ENCODE measurements at regions not wholly inside any gene's neighbourhood (a gene's known extent, or its start where the extent isn't known, plus 50 kb on each side); places are given as distances from the start of the nearest gene placed in this dataset.
"Not testable (repeated sequence)": the region's sequence is repeated elsewhere in the genome, so short reads cannot be mapped to it uniquely, and the experiment has no call there.

DNA sequence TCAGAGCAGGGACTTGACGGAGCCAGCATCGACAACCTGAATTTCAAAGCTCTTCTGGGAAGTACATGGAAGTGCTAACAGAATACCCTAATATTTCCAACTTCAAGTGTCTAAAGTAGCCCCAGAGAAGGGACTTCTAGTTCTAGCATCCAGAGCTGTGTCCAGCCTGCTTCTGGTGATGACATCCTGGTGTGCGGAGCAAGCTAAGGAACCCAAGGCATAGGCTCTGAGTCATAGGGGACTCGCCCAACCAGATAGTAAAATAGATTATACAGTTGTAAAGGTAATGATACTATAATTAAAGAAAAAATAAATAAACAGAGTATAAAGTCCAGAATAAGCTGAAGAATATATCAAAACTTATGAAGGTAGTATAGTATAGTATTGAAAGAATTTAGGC is 108.1 kb upstream of the SERPINE2 start:
- peak; percentile 88 for DNase-seq (ENCODE audit: low read depth)

DNA sequence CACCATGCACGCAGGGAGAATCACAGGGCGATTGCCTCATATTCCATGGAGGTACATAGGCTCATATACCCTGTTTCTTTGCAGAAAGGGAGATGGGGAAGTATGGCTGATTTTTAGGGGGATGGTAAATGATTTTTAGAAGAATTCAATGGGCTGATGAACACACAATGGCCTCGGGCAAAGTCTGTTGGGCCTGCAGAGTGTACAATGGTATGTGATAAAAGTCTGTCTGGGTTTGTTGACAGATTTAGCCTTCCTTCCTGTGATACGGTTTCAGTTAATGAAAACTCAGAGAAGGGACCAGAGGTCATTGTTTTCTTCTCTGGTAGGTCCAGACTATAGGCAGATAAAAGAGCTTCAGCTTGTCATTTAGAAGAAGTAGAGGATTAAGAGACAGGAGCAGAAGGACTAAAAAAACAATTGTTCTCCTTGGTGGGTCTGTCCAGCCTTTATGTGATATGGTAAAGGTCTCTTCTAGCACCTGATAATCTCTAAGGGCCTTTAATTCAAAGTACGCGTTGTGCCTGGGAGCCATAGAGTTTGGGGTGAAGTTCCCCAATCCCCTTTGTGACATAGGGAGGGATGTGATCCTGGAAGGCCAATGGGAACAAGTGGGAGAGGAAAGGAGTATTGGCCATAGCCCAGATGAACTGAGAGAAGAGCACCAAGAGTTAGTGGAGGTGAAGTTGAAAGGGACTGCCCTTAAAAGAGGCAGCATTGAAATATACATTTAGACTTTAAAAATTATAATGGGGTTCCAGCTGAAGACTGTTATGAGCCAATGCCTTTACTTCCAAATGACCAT is 107.5 kb upstream of the SERPINE2 start:
- peak; percentile 74 for DNase-seq (ENCODE audit: low read depth)

DNA sequence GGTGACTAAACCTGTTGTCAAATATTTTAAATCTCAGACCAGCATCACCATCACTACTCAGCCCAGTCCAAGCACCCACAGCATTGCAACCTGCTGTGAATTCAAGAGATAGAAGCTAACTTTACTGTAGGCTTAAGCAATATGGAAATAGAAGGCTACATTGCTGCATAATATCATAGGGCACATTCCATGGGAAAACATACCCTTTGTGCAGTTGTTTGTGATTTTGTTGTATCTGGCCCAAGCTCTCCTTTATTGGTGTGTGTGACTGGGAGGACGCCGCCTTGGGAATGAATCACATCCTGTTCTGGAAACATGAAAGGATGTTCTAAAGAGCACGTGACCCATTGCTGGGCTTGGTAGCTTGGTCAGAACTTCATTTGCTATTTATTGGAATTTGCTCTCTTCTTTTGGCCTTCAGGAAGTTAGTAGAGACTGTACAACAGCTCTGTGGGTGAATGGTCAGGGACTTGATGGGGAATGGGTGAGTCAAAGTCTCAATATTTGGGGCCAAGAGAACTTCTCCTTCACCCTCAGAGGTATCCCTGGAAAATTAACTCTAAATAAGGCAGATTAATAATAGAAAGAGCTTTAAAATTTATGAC is 106.8 kb upstream of the SERPINE2 start:
- DNase-seq (ENCODE audit: low read depth) = peak; percentile 95

DNA sequence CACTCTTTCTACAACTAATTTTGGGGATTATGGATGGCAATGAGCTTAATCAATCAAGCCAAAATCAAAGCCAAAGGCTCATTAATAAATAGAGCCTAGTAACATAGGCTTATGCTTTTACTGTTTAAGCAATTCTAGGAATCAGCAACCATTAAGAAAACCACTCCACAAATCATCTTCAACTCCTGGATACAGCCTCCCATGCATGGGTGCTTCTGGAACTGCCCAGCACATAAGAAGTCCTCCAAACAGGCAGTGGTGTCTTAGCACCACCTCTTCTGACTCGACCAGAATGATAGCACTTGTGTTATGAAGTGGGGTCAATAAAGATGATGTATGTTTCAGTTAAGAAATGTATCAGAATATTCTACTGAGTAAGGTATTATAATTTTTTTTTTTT is 104.4 kb upstream of the SERPINE2 start:
- no peak for DNase-seq (ENCODE audit: low read depth)

DNA sequence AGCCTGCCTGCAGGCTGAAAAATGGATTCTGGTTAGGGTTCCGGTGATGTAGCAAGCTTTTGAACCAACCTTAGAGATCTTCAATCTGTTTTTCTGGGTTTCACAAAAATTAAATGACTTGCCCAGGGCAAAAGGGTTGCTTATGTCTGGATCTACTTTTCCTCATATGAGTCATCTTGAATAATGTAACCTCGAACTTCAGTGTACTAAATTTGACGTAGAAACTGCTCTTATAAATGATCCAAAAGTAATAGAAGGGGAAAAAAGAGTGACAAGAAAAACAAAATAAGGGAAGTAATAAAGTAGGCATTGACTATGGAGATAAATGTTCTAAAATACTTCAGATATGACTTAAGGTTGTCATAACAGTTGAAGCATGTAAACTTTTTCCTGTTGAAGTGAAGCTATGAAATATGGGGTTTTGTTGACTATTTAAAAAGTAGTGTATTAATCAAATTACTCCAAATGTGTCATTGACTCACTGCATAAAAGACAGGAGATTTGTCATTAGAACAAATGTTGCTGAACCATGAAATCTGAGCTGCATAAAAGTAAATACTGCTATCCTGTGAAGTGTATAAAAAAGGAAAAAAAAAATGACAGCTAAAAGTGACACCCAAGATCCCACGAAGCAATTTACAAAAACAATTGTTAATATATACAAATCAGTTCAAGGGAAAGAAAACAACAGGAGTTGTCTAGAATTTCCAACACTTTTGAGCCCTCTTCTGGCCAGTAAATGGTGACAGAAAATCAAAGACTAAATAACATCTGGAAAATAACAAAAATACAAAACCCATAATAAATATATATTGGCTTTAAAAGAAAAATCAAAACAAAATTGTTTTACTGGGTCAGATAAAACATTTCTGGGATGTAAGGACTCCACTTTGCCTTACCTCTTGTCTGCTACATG is 103.6 kb upstream of the SERPINE2 start:
- DNase-seq (ENCODE audit: low read depth) = peak; percentile 88

DNA sequence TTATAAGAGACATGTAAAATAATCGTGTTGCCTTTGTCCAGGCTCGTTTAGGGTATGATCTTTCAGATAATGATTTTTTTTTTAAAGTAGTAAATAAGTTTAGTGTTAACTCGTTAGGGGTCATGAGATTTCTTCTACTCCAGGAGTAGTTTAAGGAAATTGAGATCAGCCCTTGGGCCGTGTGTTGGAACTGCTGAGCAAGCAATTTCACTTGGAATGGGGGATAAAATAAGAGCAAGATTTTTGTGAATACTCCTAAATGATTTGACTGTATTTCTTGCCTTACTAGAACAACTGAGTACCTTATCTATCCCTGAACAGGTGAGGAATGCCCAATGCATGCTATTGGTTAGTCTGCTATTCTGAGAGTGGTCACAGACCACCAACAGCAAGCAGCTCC is 102.2 kb upstream of the SERPINE2 start:
- DNase-seq (ENCODE audit: low read depth) = no peak

DNA sequence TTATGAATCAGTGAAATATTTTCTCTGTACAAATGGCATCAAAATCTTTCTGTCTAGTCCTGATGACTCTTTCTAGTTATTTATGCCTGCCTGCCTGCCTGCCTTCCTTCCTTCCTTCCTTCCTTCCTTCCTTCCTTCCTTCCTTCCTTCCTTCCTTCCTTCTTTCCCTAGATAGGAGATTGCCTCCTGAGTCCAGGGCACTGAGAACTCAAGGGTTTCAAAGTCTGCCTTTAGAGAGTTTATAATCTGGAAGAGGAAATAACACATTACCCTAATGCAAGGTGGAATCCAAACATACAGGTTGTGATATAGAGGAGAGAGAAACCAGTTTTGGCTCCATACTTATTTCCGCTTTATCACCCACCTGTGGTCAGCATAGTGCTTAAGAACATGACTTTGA is 98.1 kb upstream of the SERPINE2 start:
- no peak for DNase-seq (ENCODE audit: low read depth)

DNA sequence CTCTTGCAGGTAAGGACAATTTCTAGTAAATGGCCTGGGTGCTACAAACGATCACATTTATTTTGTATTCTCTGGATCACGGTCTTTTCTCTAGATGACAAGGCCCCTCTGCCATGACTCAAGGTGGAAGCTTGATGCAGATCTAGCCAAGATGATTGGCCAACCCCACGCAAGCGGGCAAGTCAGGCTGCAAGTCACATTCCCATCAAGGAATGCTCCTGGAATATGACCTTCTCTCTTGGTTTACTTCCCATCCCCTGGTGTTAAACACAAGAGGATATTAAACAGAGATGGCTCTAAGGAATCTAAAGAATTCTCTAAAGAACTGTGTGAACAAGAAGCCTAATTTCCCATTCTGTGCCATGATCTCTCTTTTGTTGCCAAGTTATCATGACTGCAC is 97.3 kb upstream of the SERPINE2 start:
- DNase-seq (ENCODE audit: low read depth) = no peak

DNA sequence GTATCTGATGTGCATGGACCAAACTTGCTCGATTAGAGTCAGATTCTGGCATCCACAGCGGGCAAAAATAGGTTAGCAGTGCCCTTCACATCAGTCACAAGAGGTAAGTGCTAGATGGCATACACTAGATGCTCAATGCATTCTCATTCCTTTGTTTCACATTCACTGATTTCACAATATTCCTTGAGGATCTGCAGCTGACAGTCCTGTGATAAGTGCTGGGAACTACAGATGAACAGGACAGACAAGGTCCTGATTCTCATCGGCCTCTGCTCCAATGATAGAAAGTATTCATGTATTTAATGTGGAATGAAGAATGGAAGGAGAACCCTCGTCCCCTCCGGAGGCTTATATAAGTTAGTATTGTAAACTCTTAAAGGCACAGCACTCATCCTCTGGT is 96.8 kb upstream of the SERPINE2 start:
- DNase-seq (ENCODE audit: low read depth) = no peak

DNA sequence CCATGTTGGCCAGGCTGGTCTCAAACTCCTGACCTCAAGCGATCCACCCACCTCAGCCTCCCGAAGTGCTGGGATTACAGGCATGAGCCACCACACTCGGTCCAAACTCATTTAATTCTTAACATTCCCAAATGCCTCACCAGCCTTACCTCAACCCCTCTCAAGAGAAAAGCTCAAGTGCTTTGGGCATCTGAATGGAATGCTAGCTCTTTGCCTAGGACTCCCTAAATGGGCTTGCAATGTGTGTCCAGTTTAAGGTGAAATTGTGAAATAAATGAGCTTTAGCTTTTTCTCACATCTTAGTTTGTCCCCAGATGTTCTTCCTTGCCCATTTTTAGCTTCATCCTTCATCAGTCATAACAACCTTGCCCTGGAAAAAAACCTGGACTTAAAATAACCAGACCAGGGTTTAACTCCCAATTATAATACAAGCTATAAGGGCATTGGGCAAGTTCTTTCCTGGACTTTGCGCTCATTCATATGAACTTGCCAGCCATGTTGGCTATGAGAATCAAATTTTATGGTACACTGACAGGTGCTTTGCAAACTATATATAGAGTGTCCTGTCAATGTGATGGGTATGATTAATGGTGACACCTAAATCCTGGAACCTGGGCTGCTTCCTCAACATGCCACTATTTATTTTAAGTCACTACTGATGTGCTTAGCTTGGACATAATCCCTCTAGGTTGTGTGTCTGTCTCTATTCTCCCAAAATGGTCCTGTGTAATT is 95.1 kb upstream of the SERPINE2 start:
- DNase-seq (ENCODE audit: low read depth) = no peak

DNA sequence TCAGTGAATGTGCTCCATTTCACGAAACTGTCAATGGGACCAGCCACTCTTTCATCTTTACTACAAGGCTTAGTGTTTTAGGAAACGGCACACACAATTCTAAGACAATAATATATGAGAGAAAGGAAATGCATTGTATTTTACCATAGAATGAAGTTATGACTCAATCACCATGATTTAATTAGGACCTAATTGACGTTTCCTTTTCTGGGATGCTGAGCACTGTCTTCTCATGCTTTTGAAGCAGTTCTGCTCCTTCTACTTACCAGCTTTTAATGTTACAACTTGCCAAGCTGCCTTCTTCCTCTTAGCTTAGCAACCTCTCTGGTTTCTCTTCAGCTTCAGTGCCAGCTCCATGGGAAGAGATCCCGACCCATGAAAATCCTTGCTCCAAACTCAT is 94.3 kb upstream of the SERPINE2 start:
- no peak for DNase-seq (ENCODE audit: low read depth)

DNA sequence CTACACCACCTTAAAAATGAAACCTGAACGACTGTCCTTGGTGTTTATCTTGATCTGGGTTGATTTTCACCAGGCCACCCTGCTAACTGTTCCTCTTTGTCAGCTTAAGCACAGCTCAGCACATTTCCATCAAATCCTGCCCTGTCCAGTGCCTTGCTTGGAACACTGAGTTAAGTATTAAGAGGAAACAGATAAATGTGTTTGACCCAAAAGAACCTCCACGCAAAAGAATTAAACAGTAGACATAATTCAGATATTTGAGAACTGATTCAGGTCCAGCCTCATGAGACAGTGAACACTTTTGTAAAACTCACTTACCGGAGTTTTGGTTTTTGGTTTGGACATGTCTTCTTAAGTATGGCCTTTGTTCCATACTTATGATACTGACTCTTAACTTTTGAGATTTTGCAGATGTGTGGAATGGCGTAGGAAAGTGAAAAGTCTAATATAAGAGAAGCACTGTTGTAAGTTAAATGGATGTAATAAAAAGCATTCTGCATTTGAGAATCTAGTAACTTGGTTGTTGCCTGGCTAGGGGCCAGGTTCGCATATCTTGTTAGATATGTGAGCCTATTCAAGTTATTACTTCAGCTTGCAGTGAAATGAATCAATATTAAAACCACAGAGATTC is 88.9 kb upstream of the SERPINE2 start:
- DNase-seq (ENCODE audit: low read depth) = peak; percentile 5

DNA sequence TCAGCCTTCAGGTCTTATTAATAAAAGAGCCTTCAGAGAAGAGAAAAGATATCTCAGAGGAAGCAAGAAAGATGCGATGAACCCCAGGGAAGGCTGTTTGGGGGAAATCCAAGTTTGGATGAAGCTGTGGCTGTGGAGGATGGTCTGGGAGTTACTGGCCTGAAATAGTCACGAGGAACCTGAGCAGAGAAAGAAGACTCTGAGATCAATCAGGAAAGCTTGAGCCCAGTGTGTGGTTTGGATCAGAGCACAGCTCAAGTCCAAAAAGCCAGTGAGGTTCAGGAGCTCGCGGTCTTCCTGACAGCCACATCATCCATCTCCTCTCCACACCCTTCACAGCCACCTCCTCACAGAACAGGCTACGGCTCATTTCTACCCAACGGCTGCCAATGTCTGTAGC is 87.4 kb upstream of the SERPINE2 start:
- no peak for DNase-seq (ENCODE audit: low read depth)

DNA sequence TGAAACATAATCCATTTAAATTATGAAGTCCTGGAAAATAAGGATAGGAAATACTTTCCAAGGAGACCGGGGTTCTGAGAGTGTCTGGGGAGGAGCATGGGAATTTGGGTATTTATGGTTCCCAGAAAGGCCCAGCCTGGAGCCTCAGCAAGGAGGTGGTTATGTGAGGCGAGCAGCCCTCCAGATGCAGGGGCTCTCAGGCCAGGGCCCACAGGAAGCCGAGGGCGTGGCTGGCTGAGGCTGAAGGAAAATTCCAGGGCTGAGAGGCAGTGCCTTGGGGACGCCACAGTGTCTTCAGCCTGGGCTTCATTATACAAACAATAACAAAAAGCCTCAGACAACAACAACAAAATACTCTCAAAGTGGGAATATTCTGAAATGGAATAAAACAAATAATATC is 86.9 kb upstream of the SERPINE2 start:
- no peak for DNase-seq (ENCODE audit: low read depth)

DNA sequence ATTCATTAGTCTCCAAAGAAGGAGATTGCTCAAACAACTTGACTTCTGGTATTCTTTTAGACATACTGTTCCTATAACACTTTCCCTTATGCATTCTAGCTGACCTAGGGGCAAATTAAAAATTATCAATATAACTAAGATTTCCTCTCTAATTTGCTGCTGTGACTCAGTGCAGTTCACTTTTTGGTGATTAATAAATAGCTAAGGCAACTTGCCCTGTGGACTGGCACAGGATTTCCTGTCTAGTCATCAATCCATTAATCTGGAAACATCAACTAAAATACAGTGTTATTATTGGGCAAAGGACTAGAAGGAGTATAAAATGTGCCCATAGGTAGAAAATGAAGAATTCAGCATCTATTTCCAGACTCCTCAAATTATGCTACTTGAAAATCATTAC is 83.5 kb upstream of the SERPINE2 start:
- DNase-seq (ENCODE audit: low read depth) = peak; percentile 24

DNA sequence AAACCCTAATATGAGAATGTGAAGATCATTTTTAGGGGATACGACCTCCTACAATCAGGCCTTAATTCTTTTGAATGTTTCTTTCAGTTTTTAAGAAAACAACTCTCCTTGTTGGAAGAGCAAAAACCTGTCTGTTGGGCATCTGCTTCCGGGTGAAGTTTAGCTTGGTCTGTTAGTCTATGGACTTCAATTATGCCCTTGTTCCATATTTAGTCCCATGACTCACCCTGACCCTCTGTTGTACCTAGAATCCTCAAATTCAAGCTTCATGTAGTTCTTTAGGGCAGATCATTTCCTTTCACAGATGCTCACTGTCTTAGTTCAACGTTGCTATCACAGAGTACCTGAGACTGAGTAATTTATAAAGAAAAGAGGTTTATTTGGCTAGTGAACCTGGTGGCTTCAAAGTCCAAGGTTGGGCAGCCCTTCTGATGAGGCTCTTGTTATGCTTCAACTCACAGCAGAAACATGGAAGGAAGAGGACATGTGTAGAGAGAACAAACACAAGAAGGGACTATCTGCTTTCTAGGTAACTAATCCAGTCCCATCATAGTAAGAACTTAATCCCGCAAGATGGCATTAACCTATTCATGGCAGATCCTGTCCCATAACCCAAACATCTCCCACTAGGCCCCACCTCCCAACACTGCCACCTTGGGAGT is 82.5 kb upstream of the SERPINE2 start:
- peak; percentile 18 for DNase-seq (ENCODE audit: low read depth)

DNA sequence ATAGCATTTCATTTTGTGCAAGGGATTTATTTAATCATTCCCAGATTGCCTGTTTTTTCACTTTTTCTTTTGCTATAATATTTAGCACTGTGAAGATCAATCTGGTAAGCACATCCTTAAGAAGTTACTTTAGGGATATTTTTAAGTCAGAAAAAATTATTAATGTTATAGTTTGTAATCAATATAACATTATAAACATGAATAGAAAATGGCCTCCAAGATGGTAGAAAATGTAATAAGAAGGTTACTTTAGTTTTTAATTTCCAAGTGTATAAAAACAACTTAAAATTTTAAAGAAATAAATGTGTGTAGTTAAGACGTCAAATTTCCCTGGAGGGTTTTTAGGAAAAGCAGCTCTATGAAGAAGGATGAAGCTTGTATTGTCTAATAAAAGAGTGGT is 81.9 kb upstream of the SERPINE2 start:
- no peak for DNase-seq (ENCODE audit: low read depth)

DNA sequence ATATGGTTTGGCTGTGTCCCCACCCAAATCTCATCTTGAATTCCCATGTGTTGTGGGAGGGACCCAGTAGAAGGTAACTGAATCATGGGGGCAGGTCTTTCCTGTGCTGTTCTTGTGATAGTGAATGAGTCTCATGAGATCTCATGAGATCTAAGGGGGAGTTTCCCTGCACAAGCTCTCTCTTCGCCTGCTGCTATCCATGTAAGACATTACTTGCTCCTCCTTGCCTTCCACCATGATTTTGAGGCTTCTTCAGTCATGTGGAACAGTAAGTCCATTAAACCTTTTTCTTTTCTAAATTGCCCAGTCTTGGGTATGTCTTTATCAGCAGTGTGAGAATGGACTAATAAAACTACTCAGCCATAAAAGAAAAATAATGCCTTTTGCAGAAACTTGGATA is 80.8 kb upstream of the SERPINE2 start:
- DNase-seq (ENCODE audit: low read depth) = not testable (repeated sequence)

DNA sequence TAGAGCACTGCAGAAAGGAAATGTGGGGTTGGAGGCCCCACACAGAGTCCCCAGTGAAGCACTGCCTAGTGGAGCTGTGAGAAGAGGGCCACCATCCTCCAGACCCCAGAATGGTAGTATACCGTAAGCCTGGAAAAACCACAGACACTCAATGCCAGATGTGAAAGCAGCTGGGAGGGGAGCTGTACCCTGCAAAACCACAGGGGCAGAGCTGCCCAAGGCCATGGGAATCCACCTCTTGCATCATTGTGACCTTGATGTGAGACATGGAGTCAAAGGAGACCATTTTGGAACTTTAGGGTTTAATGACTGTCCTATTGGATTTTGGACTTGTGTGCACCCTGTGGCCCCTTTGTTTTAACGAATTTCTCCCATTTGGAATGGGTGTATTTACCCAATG is 75.3 kb upstream of the SERPINE2 start:
- no peak for DNase-seq (ENCODE audit: low read depth)

DNA sequence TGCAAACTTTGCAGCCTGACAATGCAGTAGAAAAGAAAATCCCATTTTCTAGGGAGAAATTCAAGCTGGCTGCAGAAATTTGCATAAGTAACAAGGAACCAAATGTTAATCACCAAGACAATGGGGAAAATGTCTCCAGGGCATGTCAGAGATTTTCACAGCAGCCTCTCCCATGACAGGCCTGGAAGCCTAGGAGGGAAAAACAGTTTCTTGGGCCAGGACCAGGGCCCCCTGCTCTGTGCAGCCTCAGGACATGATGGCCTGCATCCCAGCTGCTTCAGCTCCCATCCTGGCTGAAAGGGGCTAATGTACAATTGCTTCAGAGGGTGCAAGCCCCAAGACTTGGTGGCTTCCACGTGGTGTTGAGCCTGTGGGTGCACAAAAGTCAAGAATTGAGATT is 74.8 kb upstream of the SERPINE2 start:
- not testable (repeated sequence) for DNase-seq (ENCODE audit: low read depth)

DNA sequence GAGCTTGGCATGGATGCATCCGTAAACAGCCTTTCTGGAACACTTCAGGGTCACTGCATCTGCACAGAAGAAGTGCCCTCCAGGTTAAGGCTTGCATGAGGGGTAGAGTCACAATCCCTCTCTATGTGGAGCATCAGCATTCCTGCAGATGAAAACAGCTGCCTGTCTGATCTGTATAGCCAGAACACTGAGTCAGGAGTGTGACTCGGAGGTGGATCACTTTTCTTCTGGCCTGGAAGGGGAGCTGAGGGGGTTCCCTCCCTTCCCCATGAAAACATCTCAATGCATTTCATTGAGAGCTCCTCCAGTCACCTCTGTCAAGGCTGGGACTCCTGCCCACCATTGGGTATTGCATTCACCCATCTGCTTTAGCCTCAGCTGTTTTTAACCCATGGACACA is 72.5 kb upstream of the SERPINE2 start:
- peak; percentile 44 for DNase-seq (ENCODE audit: low read depth)

Measured in M059J (cell line).